SU-DHL-6 (cell line): ENCODE measurements at regions not wholly inside any gene's neighbourhood (a gene's known extent, or its start where the extent isn't known, plus 50 kb on each side); places are given as distances from the start of the nearest gene placed in this dataset.

Experiments
- H2AFZ ChIP-seq: fragments of 200-600 bp; sonication (generic); 2 replicates; pipeline ENCODE4 v1.6.1; 2014; ENCODE audit warnings: low read depth, mild to moderate bottlenecking, moderate library complexity, mixed read lengths, antibody characterized with exemption, low read length; ENCODE audit not compliant: severe bottlenecking
- H3F3A ChIP-seq: fragments of 200-600 bp; shearing (Covaris generic); 2 replicates; pipeline ENCODE4 v1.6.0; 2016; ENCODE audit warnings: antibody characterized with exemption, mild to moderate bottlenecking; ENCODE audit not compliant: insufficient read depth
- H3K27ac ChIP-seq: fragments of 200-600 bp; sonication (generic); 2 replicates; pipeline ENCODE4 v1.5.1; 2016; ENCODE audit warnings: low read depth, mild to moderate bottlenecking, low read length, moderate library complexity, mixed read lengths
- H3K27me3 ChIP-seq: fragments of 200-600 bp; sonication (generic), shearing (Covaris generic); 2 replicates; pipeline ENCODE4 v1.6.0; 2014; ENCODE audit warnings: mild to moderate bottlenecking, low read length
- H3K36me3 ChIP-seq: fragments of 200-600 bp; sonication (generic); 2 replicates; pipeline ENCODE4 v1.6.1; 2014; ENCODE audit warnings: mild to moderate bottlenecking, low read length, mixed read lengths
- H3K4me2 ChIP-seq: fragments of 300-600, 200-600 bp; shearing (Covaris generic), sonication (generic); 2 replicates; pipeline ENCODE4 v1.6.0; 2014; ENCODE audit warnings: low read length, low read depth, mild to moderate bottlenecking; ENCODE audit not compliant: poor library complexity, severe bottlenecking
- H3K4me3 ChIP-seq: fragments of 200-600 bp; sonication (generic); 2 replicates; pipeline ENCODE4 v1.5.1; 2014; ENCODE audit warnings: antibody characterized with exemption, low read length, mild to moderate bottlenecking, mixed read lengths; ENCODE audit not compliant: insufficient read depth, poor library complexity, severe bottlenecking
- H3K79me2 ChIP-seq: fragments of 200-600 bp; sonication (generic); 2 replicates; pipeline ENCODE4 v1.6.1; 2014; ENCODE audit warnings: mild to moderate bottlenecking, low read length, moderate library complexity; ENCODE audit not compliant: insufficient read depth
- H3K9ac ChIP-seq: fragments of 200-600 bp; sonication (generic); 2 replicates; pipeline ENCODE4 v1.7.0; 2014; ENCODE audit warnings: mild to moderate bottlenecking, low read length
- H3K9me2 ChIP-seq: fragments of 200-600 bp; sonication (generic); replicated peaks from 2 replicates; pipeline ENCODE4 v1.6.1; 2014; ENCODE audit warnings: low read length; ENCODE audit not compliant: insufficient read depth
- H3K9me3 ChIP-seq: fragments of 200-600 bp; sonication (generic); 2 replicates; pipeline ENCODE4 v1.6.1; 2014; ENCODE audit warnings: low read length, mixed read lengths; ENCODE audit not compliant: insufficient read depth
- H4K20me1 ChIP-seq: fragments of 200-600 bp; sonication (generic); 2 replicates; pipeline ENCODE4 v1.6.1; 2014; ENCODE audit warnings: low read depth, mild to moderate bottlenecking, antibody characterized with exemption, low read length, moderate library complexity, mixed read lengths
- CTCF ChIP-seq: fragments of 200-600 bp; sonication (generic); IDR thresholded peaks from one replicate; pipeline ENCODE4 v1.5.1; 2017; ENCODE audit warnings: antibody characterized with exemption, mild to moderate bottlenecking, low read length, moderate library complexity; ENCODE audit not compliant: insufficient read depth, poor library complexity, severe bottlenecking
- EZH2phosphoT487 ChIP-seq: fragments of 200-600 bp; sonication (generic), shearing (Covaris generic); conservative IDR thresholded peaks from 2 replicates; pipeline ENCODE4 v1.6.1; 2018; ENCODE audit warnings: mild to moderate bottlenecking, antibody characterized with exemption, low read length, moderate library complexity, mixed read lengths

- no peak overlapping the region for H3K9ac ChIP-seq
- no peaks in the 10 kb centered on the region for H4K20me1 ChIP-seq
- no peaks in the 10 kb centered on the region for H3K36me3 ChIP-seq
- H3K9me3 ChIP-seq: no peaks in the 10 kb centered on the region
- H3K27ac ChIP-seq: no peak overlapping the region
- H3K4me2 ChIP-seq: no peak overlapping the region
- H3K79me2 ChIP-seq: no peaks in the 10 kb centered on the region
- H3K27me3 ChIP-seq: no peaks in the 10 kb centered on the region
- H3K9me2 ChIP-seq: no peaks in the 10 kb centered on the region
- TF ChIP-seq EZH2phosphoT487 (no peak), CTCF (no peak)
- H3F3A ChIP-seq: no peaks in the 10 kb centered on the region
- H3K4me3 ChIP-seq: no peak overlapping the region
- no peak overlapping the region for H2AFZ ChIP-seq
Observed at GRCh38 chr12:17266856-17267255, 660.9 kb upstream of the LMO3 start.

- Histone ChIP-seq H3K9ac (no peak overlapping the region), H2AFZ (no peak overlapping the region), H3F3A (no peaks in the 10 kb centered on the region), H3K9me3 (no peaks in the 10 kb centered on the region), H3K4me3 (no peak overlapping the region), H3K79me2 (no peaks in the 10 kb centered on the region), H3K4me2 (no peak overlapping the region), H3K27me3 (no peaks in the 10 kb centered on the region), H3K27ac (no peak overlapping the region), H4K20me1 (no peaks in the 10 kb centered on the region), H3K36me3 (no peaks in the 10 kb centered on the region), H3K9me2 (no peaks in the 10 kb centered on the region)
- no peak for TF ChIP-seq EZH2phosphoT487
- TF ChIP-seq CTCF: no peak
Observed at GRCh38 chr12:17264603-17265002, 658.6 kb upstream of the LMO3 start.

- TF ChIP-seq EZH2phosphoT487 (no peak), CTCF (no peak)
- H4K20me1 ChIP-seq: no peaks in the 10 kb centered on the region
- no peak overlapping the region for H3K4me3 ChIP-seq
- no peak overlapping the region for H3K27ac ChIP-seq
- H3K9me2 ChIP-seq: no peaks in the 10 kb centered on the region
- no peak overlapping the region for H2AFZ ChIP-seq
- H3K27me3 ChIP-seq: no peaks in the 10 kb centered on the region
- no peaks in the 10 kb centered on the region for H3F3A ChIP-seq
- H3K4me2 ChIP-seq: no peak overlapping the region
- no peaks in the 10 kb centered on the region for H3K79me2 ChIP-seq
- no peaks in the 10 kb centered on the region for H3K9me3 ChIP-seq
- no peaks in the 10 kb centered on the region for H3K36me3 ChIP-seq
- no peak overlapping the region for H3K9ac ChIP-seq
Observed at GRCh38 chr12:17239874-17240273, 633.9 kb upstream of the LMO3 start.

GRCh38 chr12:17235996-17236395 is 630.0 kb upstream of the LMO3 start:
- H3K4me2 ChIP-seq: no peak overlapping the region
- TF ChIP-seq CTCF (no peak), EZH2phosphoT487 (no peak)
- H3K36me3 ChIP-seq: no peaks in the 10 kb centered on the region
- H4K20me1 ChIP-seq: no peaks in the 10 kb centered on the region
- H3K27me3 ChIP-seq: no peaks in the 10 kb centered on the region
- H3K9me3 ChIP-seq: no peaks in the 10 kb centered on the region
- no peaks in the 10 kb centered on the region for H3F3A ChIP-seq
- H3K9ac ChIP-seq: no peak overlapping the region
- no peak overlapping the region for H2AFZ ChIP-seq
- no peak overlapping the region for H3K27ac ChIP-seq
- H3K9me2 ChIP-seq: no peaks in the 10 kb centered on the region
- no peaks in the 10 kb centered on the region for H3K79me2 ChIP-seq
- no peak overlapping the region for H3K4me3 ChIP-seq
